ENCODE measurements at regions not wholly inside any gene's neighbourhood (a gene's known extent, or its start where the extent isn't known, plus 50 kb on each side); places are given as distances from the start of the nearest gene placed in this dataset.

- TF ChIP-seq CTCF (IDR thresholded peaks at IDR 0.05) (no peak), POLR2A (IDR thresholded peaks at IDR 0.05) (no peak)
Measured at GRCh38 chr11:15485432-15485831, 370.7 kb downstream of the INSC start.
